ENCODE measurements at regions not wholly inside any gene's neighbourhood (a gene's known extent, or its start where the extent isn't known, plus 50 kb on each side); places are given as distances from the start of the nearest gene placed in this dataset.
A peak's percentile ranks its signal among the peaks of the same experiment; 100 is the strongest.

DNA sequence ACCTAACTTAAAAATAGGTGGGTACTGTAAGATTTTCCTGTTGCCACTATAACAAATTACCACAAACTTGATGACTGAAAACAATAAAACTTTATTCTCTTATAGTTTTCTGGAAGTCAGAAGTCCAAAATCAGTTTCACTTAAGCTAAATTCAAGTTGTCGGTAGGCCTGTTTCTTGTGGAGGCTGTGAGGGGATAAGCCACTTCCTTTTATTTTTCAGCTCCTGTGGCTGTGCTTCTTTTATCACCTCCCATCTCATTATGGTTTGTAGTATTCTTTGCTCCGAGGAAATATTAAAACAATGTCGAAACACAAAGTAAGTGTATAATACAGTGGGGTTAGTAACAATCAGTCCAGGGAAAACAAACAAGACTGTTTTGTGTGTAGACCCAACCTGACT is 610.5 kb upstream of the TECRL start:
- ATAC-seq (no peak), DNase-seq (no peak)
- Histone ChIP-seq H3K4me1 (no peaks in the 10 kb centered on the region), H3K36me3 (no peaks in the 10 kb centered on the region), H3K27ac (no peak overlapping the region), H3K9me3 (no peaks in the 10 kb centered on the region), H3K4me3 (no peak overlapping the region), H3K27me3 (no peaks in the 10 kb centered on the region)
- intact Hi-C loops (cut with DNase I): no loop called here
- TF ChIP-seq, protein P1, sequence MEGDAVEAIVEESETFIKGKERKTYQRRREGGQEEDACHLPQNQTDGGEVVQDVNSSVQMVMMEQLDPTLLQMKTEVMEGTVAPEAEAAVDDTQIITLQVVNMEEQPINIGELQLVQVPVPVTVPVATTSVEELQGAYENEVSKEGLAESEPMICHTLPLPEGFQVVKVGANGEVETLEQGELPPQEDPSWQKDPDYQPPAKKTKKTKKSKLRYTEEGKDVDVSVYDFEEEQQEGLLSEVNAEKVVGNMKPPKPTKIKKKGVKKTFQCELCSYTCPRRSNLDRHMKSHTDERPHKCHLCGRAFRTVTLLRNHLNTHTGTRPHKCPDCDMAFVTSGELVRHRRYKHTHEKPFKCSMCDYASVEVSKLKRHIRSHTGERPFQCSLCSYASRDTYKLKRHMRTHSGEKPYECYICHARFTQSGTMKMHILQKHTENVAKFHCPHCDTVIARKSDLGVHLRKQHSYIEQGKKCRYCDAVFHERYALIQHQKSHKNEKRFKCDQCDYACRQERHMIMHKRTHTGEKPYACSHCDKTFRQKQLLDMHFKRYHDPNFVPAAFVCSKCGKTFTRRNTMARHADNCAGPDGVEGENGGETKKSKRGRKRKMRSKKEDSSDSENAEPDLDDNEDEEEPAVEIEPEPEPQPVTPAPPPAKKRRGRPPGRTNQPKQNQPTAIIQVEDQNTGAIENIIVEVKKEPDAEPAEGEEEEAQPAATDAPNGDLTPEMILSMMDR (IDR thresholded peaks at IDR 0.05): no peak

GRCh38 chr4:65018313-65018712 is 609.1 kb upstream of the TECRL start:
- Histone ChIP-seq H3K27ac (no peak overlapping the region), H3K4me1 (no peaks in the 10 kb centered on the region), H3K27me3 (no peaks in the 10 kb centered on the region), H3K4me3 (no peak overlapping the region), H3K9me3 (no peaks in the 10 kb centered on the region), H3K36me3 (no peaks in the 10 kb centered on the region)
- ATAC-seq (no peak), DNase-seq (no peak)
- intact Hi-C loops (cut with DNase I): no loop called here
- TF ChIP-seq, protein P1 (IDR thresholded peaks at IDR 0.05): no peak

GRCh38 chr4:65014078-65014477 is 604.8 kb upstream of the TECRL start:
- TF ChIP-seq, protein P1 (IDR thresholded peaks at IDR 0.05): no peak
- Histone ChIP-seq H3K27me3 (no peaks in the 10 kb centered on the region), H3K4me3 (no peak overlapping the region), H3K4me1 (no peaks in the 10 kb centered on the region), H3K9me3 (no peaks in the 10 kb centered on the region), H3K27ac (no peak overlapping the region), H3K36me3 (no peaks in the 10 kb centered on the region)
- intact Hi-C loops (cut with DNase I): no loop called here
- no peak for DNase-seq
- ATAC-seq: no peak

GRCh38 chr4:65007841-65008439 is 598.7 kb upstream of the TECRL start:
- no peaks in the 10 kb centered on the region for H3K4me1 ChIP-seq
- ATAC-seq (peak; percentile 58), DNase-seq (no peak)
- TF ChIP-seq, protein P1 (IDR thresholded peaks at IDR 0.05): peak; percentile 49
- H3K9me3 ChIP-seq: no peaks in the 10 kb centered on the region
- no peak overlapping the region for H3K4me3 ChIP-seq
- no peaks in the 10 kb centered on the region for H3K27me3 ChIP-seq
- intact Hi-C loops (cut with DNase I): no loop called here
- H3K27ac ChIP-seq: no peak overlapping the region
- H3K36me3 ChIP-seq: no peaks in the 10 kb centered on the region

DNA sequence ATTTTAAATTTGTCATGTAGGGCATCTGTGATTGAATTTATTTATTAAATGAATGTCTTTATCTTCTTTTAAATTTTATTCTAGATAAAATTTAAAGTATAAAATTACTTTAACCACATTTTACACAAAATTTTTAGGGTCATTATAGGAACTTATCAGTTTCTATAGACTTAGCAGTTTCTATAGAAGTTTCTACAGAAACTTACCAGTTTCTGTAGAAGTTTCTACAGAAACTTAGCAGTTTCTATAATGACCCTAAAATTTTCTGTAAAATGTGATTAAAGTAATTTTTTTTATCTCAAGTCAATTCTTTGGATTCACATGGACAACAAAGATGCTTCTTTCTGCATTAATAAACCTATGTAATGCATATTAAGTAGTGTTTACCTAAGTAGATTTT is 565.9 kb upstream of the TECRL start:
- Histone ChIP-seq H3K27ac (no peak overlapping the region), H3K9me3 (no peaks in the 10 kb centered on the region), H3K27me3 (no peaks in the 10 kb centered on the region), H3K4me1 (no peaks in the 10 kb centered on the region), H3K4me3 (no peak overlapping the region), H3K36me3 (no peaks in the 10 kb centered on the region)
- ATAC-seq (no peak), DNase-seq (no peak)
- intact Hi-C loops (cut with DNase I): no loop called here
- TF ChIP-seq, protein P1 (IDR thresholded peaks at IDR 0.05): no peak

- Histone ChIP-seq H3K36me3 (no peaks in the 10 kb centered on the region), H3K27me3 (no peaks in the 10 kb centered on the region), H3K9me3 (no peaks in the 10 kb centered on the region), H3K4me3 (no peak overlapping the region), H3K27ac (no peak overlapping the region), H3K4me1 (no peaks in the 10 kb centered on the region)
- TF ChIP-seq, protein P1 (IDR thresholded peaks at IDR 0.05): no peak
- intact Hi-C loops (cut with DNase I): no loop called here
- no peak for ATAC-seq
- no peak for DNase-seq
Measured at GRCh38 chr4:64969081-64969480, 559.8 kb upstream of the TECRL start.

Data from upper lobe of right lung (tissue), 1 donor.